ENCODE measurements at regions not wholly inside any gene's neighbourhood (a gene's known extent, or its start where the extent isn't known, plus 50 kb on each side); places are given as distances from the start of the nearest gene placed in this dataset.

DNA sequence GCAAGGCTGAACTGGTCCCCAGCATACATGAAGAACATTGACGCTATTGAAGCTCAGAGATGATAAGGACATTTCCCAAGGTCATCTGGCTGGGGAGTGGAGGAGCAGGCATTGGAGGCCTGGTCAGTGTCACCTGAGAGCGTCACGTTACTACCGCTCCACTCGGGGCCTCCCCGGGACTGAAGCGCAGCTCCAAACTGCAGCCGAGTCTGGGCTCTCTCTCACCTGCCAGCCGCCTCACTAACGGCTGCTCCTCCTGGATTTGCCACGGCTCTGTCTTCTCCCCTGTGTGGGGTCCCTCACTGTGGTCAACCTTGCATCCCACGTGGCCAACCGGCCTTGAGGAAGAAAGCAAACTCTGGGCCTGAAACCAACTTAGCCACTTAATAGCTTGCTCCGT, 111.3 kb downstream of the ADSS2 start:
- no peak for ATAC-seq
- no peak for TF ChIP-seq ISL1 (CRISPR knock-in tag; IDR thresholded peaks at IDR 0.05)
- no peak for TF ChIP-seq RARB (CRISPR knock-in tag; IDR thresholded peaks at IDR 0.05)
- TF ChIP-seq GLIS3 (CRISPR knock-in tag; IDR thresholded peaks at IDR 0.05): no peak
- TF ChIP-seq ZNF565 (CRISPR knock-in tag; conservative IDR thresholded peaks at IDR 0.05; ENCODE audit: low read depth): no peak
- TF ChIP-seq CSRNP3 (CRISPR knock-in tag; IDR thresholded peaks at IDR 0.05): no peak
- no peak for TF ChIP-seq SNAI2 (CRISPR knock-in tag; IDR thresholded peaks at IDR 0.05)
- no peak for TF ChIP-seq PPARA (CRISPR knock-in tag; IDR thresholded peaks at IDR 0.05; ENCODE audit: borderline replicate concordance)
- no peak for TF ChIP-seq ZFP30 (CRISPR knock-in tag; IDR thresholded peaks at IDR 0.05)

DNA sequence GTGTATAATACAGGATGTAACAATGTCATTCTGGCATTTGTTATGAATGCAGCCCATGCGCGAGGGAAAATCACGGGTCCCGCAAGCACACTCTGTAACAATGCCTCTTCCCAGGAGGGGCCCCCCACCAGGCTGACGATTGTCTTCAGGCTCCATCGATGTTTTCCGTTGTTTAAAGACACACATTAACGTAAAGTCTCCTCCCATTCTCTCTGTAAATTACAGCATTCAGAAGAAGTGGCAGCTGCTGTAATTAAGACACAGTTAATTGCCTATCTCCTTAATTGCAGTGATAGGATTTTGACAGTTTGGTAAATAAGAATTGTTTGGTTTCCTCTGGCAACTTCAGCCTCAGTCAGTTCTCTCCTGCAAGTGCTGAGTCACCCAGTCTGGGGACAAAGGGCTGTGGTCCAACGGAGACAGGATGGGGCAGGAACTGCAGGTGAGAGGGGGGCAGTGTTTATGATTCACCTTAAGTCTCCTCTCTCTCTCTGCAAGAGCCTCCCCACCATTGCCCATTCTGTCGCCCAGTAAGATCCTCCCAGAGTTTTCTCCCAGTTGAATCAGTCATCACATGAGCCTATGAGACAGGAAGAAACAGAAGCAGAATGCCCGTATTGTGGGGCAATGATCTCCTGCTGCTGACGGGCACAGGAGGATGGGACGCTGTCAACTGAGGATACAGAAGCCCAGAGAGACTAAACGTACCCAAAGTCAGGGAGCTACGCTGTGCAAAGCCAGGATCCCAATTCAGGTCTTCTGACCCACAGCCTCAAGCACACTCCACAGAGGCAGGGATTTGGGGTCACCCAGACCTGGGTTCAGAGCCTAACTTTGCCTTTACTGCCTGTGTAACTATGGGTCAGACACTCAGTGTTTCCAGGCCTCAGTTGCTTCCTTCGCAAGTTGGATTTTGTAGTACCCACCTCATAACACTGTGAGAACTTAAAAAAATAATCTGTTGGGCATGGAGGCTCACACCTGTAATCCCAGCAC, 110.0 kb downstream of the ADSS2 start:
- TF ChIP-seq ESRRG (CRISPR knock-in tag; IDR thresholded peaks at IDR 0.05): no peak
- TF ChIP-seq ZC3H10 (CRISPR knock-in tag; IDR thresholded peaks at IDR 0.05): no peak
- ATAC-seq: peak; percentile 77

DNA sequence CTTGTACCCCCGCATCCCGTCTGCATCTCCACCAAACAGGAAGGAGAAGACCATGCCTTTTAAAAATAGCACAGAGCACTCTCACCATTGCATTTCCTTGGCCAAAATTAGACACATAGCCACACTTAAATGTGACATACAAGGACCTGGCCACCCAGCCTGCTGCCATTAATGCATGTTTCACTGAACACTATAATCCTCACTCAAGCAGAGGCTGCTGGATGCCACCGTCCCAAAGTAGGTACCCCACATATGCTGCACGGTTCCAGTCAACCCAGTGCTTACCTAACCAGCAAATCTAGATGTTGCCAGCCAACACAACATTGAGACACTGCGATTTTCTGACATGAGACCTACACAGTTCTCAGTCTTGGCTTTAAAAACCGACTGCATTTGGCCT, 107.7 kb downstream of the ADSS2 start:
- no peak for TF ChIP-seq ZNF70 (CRISPR knock-in tag; IDR thresholded peaks at IDR 0.05)
- no peak for TF ChIP-seq PPARA (CRISPR knock-in tag; IDR thresholded peaks at IDR 0.05; ENCODE audit: borderline replicate concordance)
- TF ChIP-seq ZFP3 (CRISPR knock-in tag; IDR thresholded peaks at IDR 0.05): no peak
- TF ChIP-seq ZNF8 (CRISPR knock-in tag; IDR thresholded peaks at IDR 0.05): no peak
- no peak for TF ChIP-seq CSDC2 (CRISPR knock-in tag; IDR thresholded peaks at IDR 0.05)
- TF ChIP-seq, protein P1, sequence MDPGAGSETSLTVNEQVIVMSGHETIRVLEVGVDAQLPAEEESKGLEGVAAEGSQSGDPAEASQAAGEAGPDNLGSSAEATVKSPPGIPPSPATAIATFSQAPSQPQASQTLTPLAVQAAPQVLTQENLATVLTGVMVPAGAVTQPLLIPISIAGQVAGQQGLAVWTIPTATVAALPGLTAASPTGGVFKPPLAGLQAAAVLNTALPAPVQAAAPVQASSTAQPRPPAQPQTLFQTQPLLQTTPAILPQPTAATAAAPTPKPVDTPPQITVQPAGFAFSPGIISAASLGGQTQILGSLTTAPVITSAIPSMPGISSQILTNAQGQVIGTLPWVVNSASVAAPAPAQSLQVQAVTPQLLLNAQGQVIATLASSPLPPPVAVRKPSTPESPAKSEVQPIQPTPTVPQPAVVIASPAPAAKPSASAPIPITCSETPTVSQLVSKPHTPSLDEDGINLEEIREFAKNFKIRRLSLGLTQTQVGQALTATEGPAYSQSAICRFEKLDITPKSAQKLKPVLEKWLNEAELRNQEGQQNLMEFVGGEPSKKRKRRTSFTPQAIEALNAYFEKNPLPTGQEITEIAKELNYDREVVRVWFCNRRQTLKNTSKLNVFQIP (CRISPR knock-in tag; IDR thresholded peaks at IDR 0.05; ENCODE audit: borderline replicate concordance, low read depth): no peak
- TF ChIP-seq RARB (CRISPR knock-in tag; IDR thresholded peaks at IDR 0.05): no peak
- TF ChIP-seq ARNTL (CRISPR knock-in tag; IDR thresholded peaks at IDR 0.05; ENCODE audit: borderline replicate concordance, low read depth): no peak
- TF ChIP-seq PATZ1 (CRISPR knock-in tag; IDR thresholded peaks at IDR 0.05; ENCODE audit: borderline replicate concordance): no peak
- no peak for TF ChIP-seq CREB5 (CRISPR knock-in tag; IDR thresholded peaks at IDR 0.05; ENCODE audit: low read depth)
- TF ChIP-seq TCF4 (CRISPR knock-in tag; IDR thresholded peaks at IDR 0.05; ENCODE audit: borderline replicate concordance): no peak
- TF ChIP-seq ZC3H10 (CRISPR knock-in tag; IDR thresholded peaks at IDR 0.05): no peak
- no peak for TF ChIP-seq GLIS3 (CRISPR knock-in tag; IDR thresholded peaks at IDR 0.05)
- TF ChIP-seq ISL1 (CRISPR knock-in tag; IDR thresholded peaks at IDR 0.05): no peak
- no peak for ATAC-seq

DNA sequence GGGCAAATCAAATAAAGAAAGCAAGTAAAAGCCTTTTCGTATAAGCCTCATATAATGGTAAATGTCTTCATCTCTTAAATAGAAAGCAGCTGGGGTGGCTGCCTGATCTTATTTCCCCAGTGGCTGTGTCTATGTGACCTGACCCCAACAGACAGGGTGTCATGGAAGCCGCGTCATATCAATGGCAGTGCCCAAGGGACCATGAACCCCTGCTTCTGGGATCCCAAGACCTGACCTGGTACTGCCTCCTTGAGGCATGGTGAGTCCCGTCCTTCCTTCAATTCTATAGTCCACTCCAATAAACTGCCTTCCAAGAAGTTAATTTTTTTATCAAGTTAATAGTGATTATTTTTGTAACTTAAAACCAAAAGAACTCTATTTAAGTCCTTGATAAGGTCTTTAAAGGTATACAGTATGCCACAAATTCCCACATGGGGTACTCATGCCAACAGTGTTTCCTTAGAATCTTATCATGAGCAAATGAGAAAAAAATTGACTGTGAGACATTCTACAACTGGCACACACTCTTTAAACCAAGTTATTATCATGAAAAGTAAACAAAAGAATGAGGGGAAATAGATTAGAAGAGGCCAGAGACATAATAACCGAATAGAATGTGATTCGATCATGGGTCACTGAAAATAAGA, 104.6 kb downstream of the ADSS2 start:
- no peak for ATAC-seq
- TF ChIP-seq ESRRG (CRISPR knock-in tag; IDR thresholded peaks at IDR 0.05) (no peak), ZNF8 (CRISPR knock-in tag; IDR thresholded peaks at IDR 0.05) (no peak), ZFP30 (CRISPR knock-in tag; IDR thresholded peaks at IDR 0.05) (no peak), ARNTL (CRISPR knock-in tag; IDR thresholded peaks at IDR 0.05; ENCODE audit: borderline replicate concordance, low read depth) (no peak), BACH2 (CRISPR knock-in tag; IDR thresholded peaks at IDR 0.05; ENCODE audit: borderline replicate concordance) (no peak), ISL1 (CRISPR knock-in tag; IDR thresholded peaks at IDR 0.05) (no peak), ZFP3 (CRISPR knock-in tag; IDR thresholded peaks at IDR 0.05) (no peak), SNAI2 (CRISPR knock-in tag; IDR thresholded peaks at IDR 0.05) (no peak), RARB (CRISPR knock-in tag; IDR thresholded peaks at IDR 0.05) (no peak), ZNF70 (CRISPR knock-in tag; IDR thresholded peaks at IDR 0.05) (no peak), CSRNP3 (CRISPR knock-in tag; IDR thresholded peaks at IDR 0.05) (no peak), TCF4 (CRISPR knock-in tag; IDR thresholded peaks at IDR 0.05; ENCODE audit: borderline replicate concordance) (no peak), GLIS3 (CRISPR knock-in tag; IDR thresholded peaks at IDR 0.05) (no peak), CSDC2 (CRISPR knock-in tag; IDR thresholded peaks at IDR 0.05) (no peak), CREB5 (CRISPR knock-in tag; IDR thresholded peaks at IDR 0.05; ENCODE audit: low read depth) (no peak)

All from SK-N-SH treated with all-trans-retinoic acid at 6 μM for 48 hours (cell line).